ENCODE measurements at regions not wholly inside any gene's neighbourhood (a gene's known extent, or its start where the extent isn't known, plus 50 kb on each side); places are given as distances from the start of the nearest gene placed in this dataset.
"Not testable (repeated sequence)": the region's sequence is repeated elsewhere in the genome, so short reads cannot be mapped to it uniquely, and the experiment has no call there.

- not testable (repeated sequence) for TF ChIP-seq TAF1 (IDR thresholded peaks at IDR 0.05; ENCODE audit: borderline replicate concordance, low read depth, low read length); POLR2A (IDR thresholded peaks at IDR 0.05; ENCODE audit: low read depth, low read length); POLR2AphosphoS5 (IDR thresholded peaks at IDR 0.05; ENCODE audit: low read depth, low read length)
Measured at GRCh38 chr17:22048226-22048625, 355.9 kb downstream of the KCNJ18 start.
